PC-3 (cell line): ENCODE measurements at regions not wholly inside any gene's neighbourhood (a gene's known extent, or its start where the extent isn't known, plus 50 kb on each side); places are given as distances from the start of the nearest gene placed in this dataset.
"Not testable (repeated sequence)": the region's sequence is repeated elsewhere in the genome, so short reads cannot be mapped to it uniquely, and the experiment has no call there.

Experiments used
- ATAC-seq: fragments of 200-7000 bp; cut with Tn5 transposase; 2 replicates; pipeline ENCODE4 v1.9.1; 2020; ENCODE audit warnings: mild to moderate bottlenecking, moderate library complexity
- BruUV-seq: library from RNA; stranded (reverse); fragments of 400-500 nt; replicated peaks from 2 replicates; lab custom pipeline; 2021; lab: Mats Ljungman, UMichigan
- CTCF ChIA-PET: fragments of 300-600 bp; sonication (Branson Sonifier 250); formaldehyde crosslinking; loops from one replicate; lab custom pipeline; 2022; ENCODE audit warnings: antibody characterized with exemption; lab: Charles Lee
- POLR2A ChIA-PET: fragments of 300-600 bp; sonication (Branson Sonifier 250); formaldehyde crosslinking; loops from one replicate; lab custom pipeline; 2022; ENCODE audit warnings: antibody characterized with exemption; ENCODE audit not compliant: unreplicated experiment; lab: Charles Lee
- DNase-seq: peaks from one replicate; pipeline ENCODE4 v3.0.0-alpha.2; 2015
- H2AFZ ChIP-seq: fragments of 300-600 bp; sonication (generic); 2 replicates; pipeline ENCODE4 v1.6.0; 2016; ENCODE audit warnings: antibody characterized with exemption, low read length
- H3F3A ChIP-seq: fragments of 300-600 bp; sonication (generic); one replicate; pipeline ENCODE4 v1.6.0; 2017; ENCODE audit warnings: antibody characterized with exemption, low read length, control low read depth, mild to moderate bottlenecking; ENCODE audit not compliant: unreplicated experiment
- H3K27ac ChIP-seq: fragments of 300-600 bp; sonication (generic); 2 replicates; pipeline ENCODE4 v1.5.1; 2016; ENCODE audit warnings: mild to moderate bottlenecking, low read length
- H3K27me3 ChIP-seq: fragments of 300-600 bp; sonication (generic); 2 replicates; pipeline ENCODE4 v1.6.1; 2016; ENCODE audit warnings: low read length, mixed read lengths
- H3K36me3 ChIP-seq: fragments of 300-600 bp; sonication (generic); 2 replicates; pipeline ENCODE4 v1.6.1; 2016; ENCODE audit warnings: low read depth, mixed run types, low read length, mixed read lengths
- H3K4me1 ChIP-seq: fragments of 300-600 bp; sonication (generic); 2 replicates; pipeline ENCODE4 v1.5.1; 2016; ENCODE audit warnings: low read length; ENCODE audit not compliant: insufficient read depth
- H3K4me2 ChIP-seq: fragments of 300-600 bp; sonication (generic); 2 replicates; pipeline ENCODE4 v1.6.0; 2016; ENCODE audit warnings: low read length
- H3K4me3 ChIP-seq: fragments of 300-600 bp; sonication (generic); 2 replicates; pipeline ENCODE4 v1.5.1; 2016; ENCODE audit warnings: mild to moderate bottlenecking, low read length, mixed read lengths
- H3K79me2 ChIP-seq: fragments of 300-600 bp; sonication (generic); 2 replicates; pipeline ENCODE4 v1.6.1; 2017; ENCODE audit warnings: low read length, mixed read lengths
- H3K9ac ChIP-seq: fragments of 300-600 bp; sonication (generic); 2 replicates; pipeline ENCODE4 v1.6.0; 2016; ENCODE audit warnings: mild to moderate bottlenecking, low read length
- H3K9me2 ChIP-seq: fragments of 300-600 bp; sonication (generic); replicated peaks from 2 replicates; pipeline ENCODE4 v1.6.1; 2016; ENCODE audit warnings: mixed run types, low read length, mixed read lengths
- H3K9me3 ChIP-seq: fragments of 300-600 bp; sonication (generic); 2 replicates; pipeline ENCODE4 v1.6.1; 2016; ENCODE audit warnings: low read length, mixed read lengths
- H4K20me1 ChIP-seq: fragments of 300-600 bp; sonication (generic); 2 replicates; pipeline ENCODE4 v1.6.1; 2016; ENCODE audit warnings: low read length, mixed read lengths
- EZH2 ChIP-seq: fragments of 300-600 bp; sonication (generic); IDR thresholded peaks from one replicate; pipeline ENCODE4 v1.6.1; 2017; ENCODE audit warnings: antibody characterized with exemption, mild to moderate bottlenecking, low read length; ENCODE audit not compliant: unreplicated experiment
- EZH2phosphoT487 ChIP-seq: fragments of 300-600 bp; sonication (generic); IDR thresholded peaks from 2 replicates; pipeline ENCODE4 v1.6.1; 2018; ENCODE audit warnings: mild to moderate bottlenecking, antibody characterized with exemption, low read length, borderline replicate concordance
- intact Hi-C: fragments of 100-400 bp; cut with micrococcal nuclease; formaldehyde crosslinking; loops from 2 replicates; pipeline ENCODE4 v1.9.0; 2023
- TF ChIP-seq, protein P1 (sequence below): fragments of 300-600 bp; sonication (generic); conservative IDR thresholded peaks from 2 replicates; pipeline ENCODE4 v1.5.1; 2017; ENCODE audit warnings: antibody characterized with exemption, low read depth, mild to moderate bottlenecking, low read length

DNA sequence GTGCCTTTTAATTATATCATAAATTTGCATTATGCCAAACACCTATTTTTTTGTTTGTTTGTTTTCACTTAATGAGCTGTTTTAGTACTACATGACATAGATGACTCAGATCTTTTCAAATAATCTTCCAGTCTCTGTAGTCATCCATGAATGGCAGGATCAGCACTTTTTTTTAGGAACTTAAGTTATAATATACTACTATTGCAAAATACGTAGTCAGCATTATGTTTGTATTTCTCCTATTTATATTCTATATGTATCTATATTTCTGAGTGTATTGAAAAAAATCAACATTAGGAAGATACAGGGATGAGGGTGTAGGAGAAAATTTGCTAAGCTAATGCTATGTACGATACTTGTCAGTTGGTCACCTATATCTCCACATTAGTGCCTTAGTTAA lies 773.1 kb upstream of the AGA start:
- Histone ChIP-seq H3K4me1 (no peaks in the 10 kb centered on the region), H3K4me2 (no peak overlapping the region), H3K27ac (no peak overlapping the region), H3K27me3 (no peaks in the 10 kb centered on the region), H3K9ac (no peak overlapping the region), H3K9me3 (no peaks in the 10 kb centered on the region), H2AFZ (no peak overlapping the region), H3K36me3 (no peaks in the 10 kb centered on the region), H3F3A (no peaks in the 10 kb centered on the region), H3K9me2 (no peaks in the 10 kb centered on the region), H3K4me3 (no peak overlapping the region), H4K20me1 (no peaks in the 10 kb centered on the region), H3K79me2 (no peaks in the 10 kb centered on the region)
- ChIA-PET POLR2A (no interaction called here), CTCF (no interaction called here)
- intact Hi-C loops = no loop called here
- DNase-seq (no peak), ATAC-seq (no peak)
- TF ChIP-seq EZH2phosphoT487 = no peak
- TF ChIP-seq, protein P1, sequence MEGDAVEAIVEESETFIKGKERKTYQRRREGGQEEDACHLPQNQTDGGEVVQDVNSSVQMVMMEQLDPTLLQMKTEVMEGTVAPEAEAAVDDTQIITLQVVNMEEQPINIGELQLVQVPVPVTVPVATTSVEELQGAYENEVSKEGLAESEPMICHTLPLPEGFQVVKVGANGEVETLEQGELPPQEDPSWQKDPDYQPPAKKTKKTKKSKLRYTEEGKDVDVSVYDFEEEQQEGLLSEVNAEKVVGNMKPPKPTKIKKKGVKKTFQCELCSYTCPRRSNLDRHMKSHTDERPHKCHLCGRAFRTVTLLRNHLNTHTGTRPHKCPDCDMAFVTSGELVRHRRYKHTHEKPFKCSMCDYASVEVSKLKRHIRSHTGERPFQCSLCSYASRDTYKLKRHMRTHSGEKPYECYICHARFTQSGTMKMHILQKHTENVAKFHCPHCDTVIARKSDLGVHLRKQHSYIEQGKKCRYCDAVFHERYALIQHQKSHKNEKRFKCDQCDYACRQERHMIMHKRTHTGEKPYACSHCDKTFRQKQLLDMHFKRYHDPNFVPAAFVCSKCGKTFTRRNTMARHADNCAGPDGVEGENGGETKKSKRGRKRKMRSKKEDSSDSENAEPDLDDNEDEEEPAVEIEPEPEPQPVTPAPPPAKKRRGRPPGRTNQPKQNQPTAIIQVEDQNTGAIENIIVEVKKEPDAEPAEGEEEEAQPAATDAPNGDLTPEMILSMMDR = no peak
- TF ChIP-seq EZH2 = no peak
- no TSS peak for BruUV-seq

DNA sequence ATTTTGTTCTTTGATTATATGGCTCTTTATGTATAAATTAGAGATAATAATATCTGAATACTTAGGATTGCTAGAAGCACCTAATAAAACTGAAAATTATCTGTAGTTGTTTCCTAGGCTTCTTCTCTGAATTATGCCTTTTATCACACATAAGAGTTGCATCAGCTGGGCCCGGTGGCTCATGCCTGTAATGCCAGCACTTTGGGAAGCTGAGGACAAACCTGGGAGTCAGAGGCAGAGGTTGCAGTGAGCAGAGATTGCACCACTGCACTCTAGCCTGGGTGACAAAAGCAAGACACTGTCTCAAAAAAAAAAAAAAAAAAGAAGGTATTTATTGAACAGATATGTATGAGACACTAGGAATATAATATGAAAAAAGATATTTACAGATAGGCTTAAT lies 773.5 kb upstream of the AGA start:
- H3K9me2 ChIP-seq = no peaks in the 10 kb centered on the region
- H3K4me1 ChIP-seq = no peaks in the 10 kb centered on the region
- CTCF ChIA-PET = no interaction called here
- TF ChIP-seq, protein P1 = no peak
- no peak for TF ChIP-seq EZH2phosphoT487
- TF ChIP-seq EZH2 = no peak
- no peaks in the 10 kb centered on the region for H3K9me3 ChIP-seq
- ATAC-seq (no peak), DNase-seq (no peak)
- no peak overlapping the region for H2AFZ ChIP-seq
- no peaks in the 10 kb centered on the region for H3K27me3 ChIP-seq
- no peak overlapping the region for H3K4me2 ChIP-seq
- H3K27ac ChIP-seq = no peak overlapping the region
- no peaks in the 10 kb centered on the region for H3K79me2 ChIP-seq
- H3K9ac ChIP-seq = no peak overlapping the region
- POLR2A ChIA-PET = no interaction called here
- no peaks in the 10 kb centered on the region for H4K20me1 ChIP-seq
- no peaks in the 10 kb centered on the region for H3K36me3 ChIP-seq
- no peaks in the 10 kb centered on the region for H3F3A ChIP-seq
- no peak overlapping the region for H3K4me3 ChIP-seq
- no TSS peak for BruUV-seq
- intact Hi-C loops = no loop called here

DNA sequence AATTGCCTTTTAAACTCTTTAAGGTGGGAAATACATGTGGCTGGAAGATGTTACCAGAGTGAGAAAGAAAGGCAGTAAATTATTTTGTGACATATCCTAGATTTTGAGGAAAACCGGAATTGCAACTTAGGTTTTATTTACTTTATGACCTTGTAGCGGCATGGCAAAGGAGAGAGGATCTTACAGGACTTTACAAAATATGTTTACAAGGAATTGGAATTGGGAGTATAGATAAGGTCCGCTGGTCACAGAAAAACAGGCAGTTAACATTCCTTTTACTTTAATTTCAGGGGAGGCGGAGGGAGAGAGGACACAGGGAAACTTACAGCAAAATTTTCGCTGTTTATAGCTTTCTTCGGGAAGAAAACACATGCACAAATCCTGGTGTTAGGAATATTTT lies 784.2 kb upstream of the AGA start:
- H3K79me2 ChIP-seq, H3K27ac ChIP-seq, H3F3A ChIP-seq, H3K4me1 ChIP-seq, H3K9me2 ChIP-seq, BruUV-seq, H3K36me3 ChIP-seq, CTCF ChIA-PET, H3K27me3 ChIP-seq, H4K20me1 ChIP-seq, ATAC-seq, H3K9ac ChIP-seq, intact Hi-C loops, H3K9me3 ChIP-seq: not testable (repeated sequence)
- POLR2A ChIA-PET = interaction anchor here (0.6 kb wide), 1 partner anchor 32 kb away, joined by 4 read pairs; no protein-coding TSS in a partner anchor
- DNase-seq = peak; percentile 44
- Histone ChIP-seq H2AFZ (peak overlapping the region; percentile 32; the same call in 1 of the 2 replicates), H3K4me3 (peak overlapping the region; percentile 27; the same call in 1 of the 2 replicates), H3K4me2 (peak overlapping the region; percentile 21)
